Left hindlimb (tissue), 1 donor: ENCODE measurements at regions not wholly inside any gene's neighbourhood (a gene's known extent, or its start where the extent isn't known, plus 50 kb on each side); places are given as distances from the start of the nearest gene placed in this dataset.

ENCODE experiments used
- DNase-seq: peaks from one replicate; pipeline ENCODE4 v3.0.0-alpha.2; 2018

GRCh38 chr18:49656073-49656692, 94.3 kb downstream of the LIPG start:
- no peak for DNase-seq

GRCh38 chr18:49655266-49656072, 93.6 kb downstream of the LIPG start:
- DNase-seq = no peak

GRCh38 chr18:49654347-49654746, 92.5 kb downstream of the LIPG start:
- DNase-seq = no peak

- DNase-seq = no peak
Observed at GRCh38 chr18:49652881-49653724, 91.2 kb downstream of the LIPG start.

- DNase-seq = no peak
Observed at GRCh38 chr18:49651033-49651432, 89.2 kb downstream of the LIPG start.

GRCh38 chr18:49650426-49650891, 88.6 kb downstream of the LIPG start:
- no peak for DNase-seq

GRCh38 chr18:49648811-49649210, 87.0 kb downstream of the LIPG start:
- no peak for DNase-seq
